HG03469 (cell line): ENCODE measurements at regions not wholly inside any gene's neighbourhood (a gene's known extent, or its start where the extent isn't known, plus 50 kb on each side); places are given as distances from the start of the nearest gene placed in this dataset.

Experiments used
- ATAC-seq: cut with Tn5 transposase; IDR thresholded peaks from one replicate; pipeline ENCODE4 v1.9.1; 2021; ENCODE audit warnings: mild to moderate bottlenecking, moderate library complexity, moderate number of reproducible peaks; ENCODE audit not compliant: unreplicated experiment

GRCh38 chr3:137061186-137061585, 103.4 kb downstream of the IL20RB start:
- ATAC-seq = no peak

- peak; percentile 89 for ATAC-seq
Observed at GRCh38 chr3:137062250-137062649, 104.5 kb downstream of the IL20RB start.

- ATAC-seq = no peak
Observed at GRCh38 chr3:137065381-137065780, 107.6 kb downstream of the IL20RB start.

GRCh38 chr3:137066092-137066491, 108.3 kb downstream of the IL20RB start:
- no peak for ATAC-seq

- ATAC-seq = no peak
Observed at GRCh38 chr3:137071104-137071503, 113.3 kb downstream of the IL20RB start.

- ATAC-seq = no peak
Observed at GRCh38 chr3:137075020-137075419, 117.2 kb downstream of the IL20RB start.

- no peak for ATAC-seq
Observed at GRCh38 chr3:137078040-137078439, 120.3 kb downstream of the IL20RB start.

- no peak for ATAC-seq
Observed at GRCh38 chr3:137079571-137079970, 121.8 kb downstream of the IL20RB start.

- ATAC-seq = no peak
Observed at GRCh38 chr3:137081711-137082110, 123.9 kb downstream of the IL20RB start.

GRCh38 chr3:137082763-137083162, 125.0 kb downstream of the IL20RB start:
- ATAC-seq = no peak

- no peak for ATAC-seq
Observed at GRCh38 chr3:137083332-137083731, 125.5 kb downstream of the IL20RB start.

- no peak for ATAC-seq
Observed at GRCh38 chr3:137084586-137084985, 126.8 kb downstream of the IL20RB start.

GRCh38 chr3:137097386-137097785, 139.6 kb downstream of the IL20RB start:
- no peak for ATAC-seq

GRCh38 chr3:137097852-137098251, 140.1 kb downstream of the IL20RB start:
- no peak for ATAC-seq

- ATAC-seq = no peak
Observed at GRCh38 chr3:137099364-137100219, 141.8 kb downstream of the IL20RB start.

GRCh38 chr3:137100326-137100725, 142.5 kb downstream of the IL20RB start:
- ATAC-seq = no peak

GRCh38 chr3:137103739-137104138, 146.0 kb downstream of the IL20RB start:
- ATAC-seq = no peak

- ATAC-seq = no peak
Observed at GRCh38 chr3:137105277-137105977, 147.6 kb downstream of the IL20RB start.

- no peak for ATAC-seq
Observed at GRCh38 chr3:137106612-137107240, 148.9 kb downstream of the IL20RB start.

- ATAC-seq = no peak
Observed at GRCh38 chr3:137108699-137109440, 151.1 kb downstream of the IL20RB start.

GRCh38 chr3:137110392-137110996, 152.7 kb downstream of the IL20RB start:
- ATAC-seq = no peak
